ENCODE measurements at regions not wholly inside any gene's neighbourhood (a gene's known extent, or its start where the extent isn't known, plus 50 kb on each side); places are given as distances from the start of the nearest gene placed in this dataset.
"Not testable (repeated sequence)": the region's sequence is repeated elsewhere in the genome, so short reads cannot be mapped to it uniquely, and the experiment has no call there.

DNA sequence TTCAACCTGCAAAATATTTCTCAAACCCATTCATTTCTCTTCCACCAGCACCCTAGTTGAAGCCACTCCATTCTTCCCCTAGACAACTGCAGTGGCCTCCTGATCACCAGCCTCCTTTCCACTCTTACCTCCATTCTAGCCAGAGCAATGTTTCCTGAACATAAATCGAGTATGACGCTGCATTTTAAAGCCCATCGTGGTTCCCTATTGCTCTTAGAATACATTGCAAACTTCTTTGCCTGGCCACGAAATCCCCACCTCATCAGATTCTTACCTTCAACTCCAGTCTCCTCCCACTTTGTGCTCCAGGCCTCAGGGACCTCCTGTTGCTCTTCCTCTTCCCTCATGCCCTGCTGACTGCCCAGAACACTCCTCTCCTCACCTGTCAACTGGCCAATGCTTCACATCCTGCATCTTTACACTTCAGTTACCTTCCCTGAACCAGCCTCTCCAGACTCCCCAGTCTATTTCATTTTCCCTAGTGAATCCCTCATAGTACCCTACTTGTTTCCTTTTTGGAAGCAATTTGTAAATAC lies 176.5 kb upstream of the CTAGE1 start:
- no peak overlapping the region for H3K27ac ChIP-seq
- TF ChIP-seq, protein P1, sequence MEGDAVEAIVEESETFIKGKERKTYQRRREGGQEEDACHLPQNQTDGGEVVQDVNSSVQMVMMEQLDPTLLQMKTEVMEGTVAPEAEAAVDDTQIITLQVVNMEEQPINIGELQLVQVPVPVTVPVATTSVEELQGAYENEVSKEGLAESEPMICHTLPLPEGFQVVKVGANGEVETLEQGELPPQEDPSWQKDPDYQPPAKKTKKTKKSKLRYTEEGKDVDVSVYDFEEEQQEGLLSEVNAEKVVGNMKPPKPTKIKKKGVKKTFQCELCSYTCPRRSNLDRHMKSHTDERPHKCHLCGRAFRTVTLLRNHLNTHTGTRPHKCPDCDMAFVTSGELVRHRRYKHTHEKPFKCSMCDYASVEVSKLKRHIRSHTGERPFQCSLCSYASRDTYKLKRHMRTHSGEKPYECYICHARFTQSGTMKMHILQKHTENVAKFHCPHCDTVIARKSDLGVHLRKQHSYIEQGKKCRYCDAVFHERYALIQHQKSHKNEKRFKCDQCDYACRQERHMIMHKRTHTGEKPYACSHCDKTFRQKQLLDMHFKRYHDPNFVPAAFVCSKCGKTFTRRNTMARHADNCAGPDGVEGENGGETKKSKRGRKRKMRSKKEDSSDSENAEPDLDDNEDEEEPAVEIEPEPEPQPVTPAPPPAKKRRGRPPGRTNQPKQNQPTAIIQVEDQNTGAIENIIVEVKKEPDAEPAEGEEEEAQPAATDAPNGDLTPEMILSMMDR (conservative IDR thresholded peaks at IDR 0.05) = no peak

- H3K27ac ChIP-seq = no peak overlapping the region
- TF ChIP-seq, protein P1 (conservative IDR thresholded peaks at IDR 0.05) = no peak
Measured at GRCh38 chr18:22601481-22601880, 183.8 kb upstream of the CTAGE1 start.

DNA sequence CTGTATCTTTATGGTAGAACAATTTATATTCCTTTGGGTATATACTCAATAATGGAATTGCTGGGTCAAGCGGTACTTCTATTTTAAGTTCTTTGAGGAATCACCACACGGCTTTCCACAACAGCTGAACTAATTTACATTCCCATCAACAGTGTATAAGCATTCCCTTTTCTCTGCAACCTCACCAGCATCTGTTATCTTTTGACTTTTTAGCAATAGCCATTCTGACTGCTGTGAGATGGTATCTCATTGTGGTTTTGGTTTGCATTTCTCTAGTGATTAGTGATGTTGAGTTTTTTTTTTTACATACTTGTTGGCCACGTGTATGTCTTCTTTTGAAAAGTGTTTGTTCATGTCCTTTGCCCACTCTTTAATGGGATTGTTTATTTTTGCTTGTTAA lies 184.7 kb upstream of the CTAGE1 start:
- not testable (repeated sequence) for H3K27ac ChIP-seq

DNA sequence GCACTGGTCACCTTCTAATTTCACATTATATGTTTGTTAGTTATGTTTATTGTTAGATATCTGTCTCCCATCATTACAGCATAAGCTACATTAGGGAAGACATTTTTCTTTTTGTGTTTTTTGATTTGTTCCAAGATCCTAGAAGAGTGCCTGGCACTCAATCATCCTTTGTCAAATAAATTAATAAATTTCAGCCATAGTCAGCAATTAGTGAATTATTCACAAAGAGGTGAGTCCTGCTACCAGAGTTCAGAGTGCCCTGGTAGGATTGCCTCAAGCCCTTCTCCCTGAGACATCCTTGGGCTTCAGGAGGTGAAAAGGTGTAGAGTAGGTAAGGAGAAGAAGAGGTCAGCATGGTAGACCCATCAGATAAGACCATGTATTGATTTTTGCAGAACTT lies 186.2 kb upstream of the CTAGE1 start:
- TF ChIP-seq, protein P1 (conservative IDR thresholded peaks at IDR 0.05) = no peak
- peak overlapping the region; percentile 32; the same call in 1 of the 2 replicates for H3K27ac ChIP-seq

DNA sequence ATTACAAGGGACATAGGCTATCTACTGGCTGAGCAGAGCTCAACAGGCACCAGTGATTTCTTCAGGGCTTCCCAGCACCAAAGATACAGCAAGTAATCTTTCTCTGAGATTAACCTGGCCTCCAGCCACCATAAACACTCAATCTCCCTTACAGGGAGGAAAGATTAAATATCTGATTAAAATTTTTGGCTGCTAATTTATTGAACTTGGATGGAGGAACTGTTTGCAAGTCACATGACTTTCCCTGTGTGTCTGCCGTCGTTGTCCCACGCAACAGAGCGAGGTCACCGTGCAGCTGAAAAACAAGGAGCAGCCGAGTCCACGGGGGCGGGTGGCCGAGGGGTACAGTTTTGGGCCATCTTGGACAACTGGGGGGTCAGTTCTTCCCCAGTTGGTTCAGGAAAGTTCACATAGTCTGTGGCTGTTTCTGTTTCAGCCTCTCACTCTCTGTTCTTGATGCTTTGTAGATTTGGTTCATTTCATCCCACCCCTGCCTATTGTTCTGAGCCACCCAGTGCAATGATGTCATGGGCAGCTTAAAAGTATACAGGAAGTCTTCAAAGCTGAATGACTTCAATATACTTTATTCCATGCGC lies 186.8 kb upstream of the CTAGE1 start:
- TF ChIP-seq, protein P1 (conservative IDR thresholded peaks at IDR 0.05) = no peak
- H3K27ac ChIP-seq = peak overlapping the region; percentile 32

DNA sequence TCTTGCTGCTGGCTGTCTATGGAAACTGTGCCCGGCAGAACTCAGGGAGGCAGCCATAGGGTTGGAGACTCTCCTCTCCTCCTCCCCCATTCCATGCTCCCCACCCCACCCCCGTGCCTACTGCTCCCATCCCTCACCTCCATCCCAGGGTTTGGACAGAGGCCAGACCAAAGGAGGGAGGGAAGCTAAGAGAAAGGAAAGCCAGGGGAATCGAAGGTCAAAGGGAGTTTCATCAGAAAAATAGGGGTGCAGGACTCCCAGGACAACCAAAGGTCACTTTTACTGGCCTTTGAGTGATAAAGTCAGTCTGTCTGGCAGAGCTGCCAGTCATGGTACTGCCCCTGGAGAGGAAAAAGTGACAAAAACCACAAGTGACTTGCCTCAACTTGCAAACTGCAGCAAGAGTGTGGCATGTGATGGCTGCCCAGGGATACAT lies 187.3 kb upstream of the CTAGE1 start:
- H3K27ac ChIP-seq = peak overlapping the region; percentile 32; the same call in 1 of the 2 replicates
- TF ChIP-seq, protein P1 (conservative IDR thresholded peaks at IDR 0.05) = no peak

- H3K27ac ChIP-seq = no peak overlapping the region
- TF ChIP-seq, protein P1 (conservative IDR thresholded peaks at IDR 0.05) = no peak
Measured at GRCh38 chr18:22605736-22606135, 188.0 kb upstream of the CTAGE1 start.

GRCh38 chr18:22606563-22607283 lies 189.0 kb upstream of the CTAGE1 start:
- TF ChIP-seq, protein P1 (conservative IDR thresholded peaks at IDR 0.05) = no peak
- H3K27ac ChIP-seq = no peak overlapping the region

Data from VCaP (cell line).